Activated CD8-positive, alpha-beta memory T cell treated with anti-CD3 and anti-CD28 coated beads, Interleukin-2, amount 50 U/mL, for 24 hours (primary cell): ENCODE measurements at regions not wholly inside any gene's neighbourhood (a gene's known extent, or its start where the extent isn't known, plus 50 kb on each side); places are given as distances from the start of the nearest gene placed in this dataset.
A peak's percentile ranks its signal among the peaks of the same experiment; 100 is the strongest.

Experiments used
- DNase-seq: peaks from one replicate; pipeline ENCODE4 v3.0.0-alpha.2; 2020; ENCODE audit errors: extremely low read depth

DNA sequence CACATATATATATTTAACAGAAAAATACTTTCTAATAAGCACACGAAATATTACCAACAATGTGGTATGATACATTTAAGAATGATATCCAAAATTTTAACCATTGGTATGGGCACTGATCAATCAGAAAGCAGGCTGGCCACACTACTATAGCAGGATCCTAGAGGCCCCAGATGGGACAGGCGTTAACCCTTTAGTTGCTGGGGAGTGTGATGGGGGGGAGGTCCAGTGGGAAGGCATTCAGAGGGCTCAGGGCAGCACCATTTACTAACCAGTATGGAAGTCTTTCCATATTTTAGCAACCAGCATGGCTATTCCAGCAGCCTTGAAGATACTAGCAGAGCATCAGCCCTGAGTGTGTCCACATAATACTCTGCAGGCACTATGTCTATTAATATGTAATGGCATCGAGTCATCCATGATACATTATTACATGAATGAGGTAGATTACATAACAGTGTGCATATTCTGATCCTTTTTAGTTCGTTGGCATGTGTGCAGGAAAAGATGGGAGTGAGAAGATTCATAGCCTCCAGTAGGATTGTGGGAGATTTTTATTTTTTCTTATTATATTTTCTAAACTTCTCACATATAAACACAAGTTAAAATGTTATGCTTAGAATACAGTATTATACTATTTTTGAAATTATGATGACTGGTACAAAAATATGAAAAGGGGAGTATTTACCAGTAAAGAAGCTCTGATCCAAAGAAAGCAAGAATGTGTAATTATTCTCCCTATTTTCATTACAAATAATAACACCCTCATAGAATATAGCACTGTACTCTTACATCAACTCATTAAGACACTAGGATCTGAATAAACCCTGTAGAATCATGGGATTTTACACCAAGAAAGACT is 78.9 kb downstream of the FAM217A start:
- no peak for DNase-seq

DNA sequence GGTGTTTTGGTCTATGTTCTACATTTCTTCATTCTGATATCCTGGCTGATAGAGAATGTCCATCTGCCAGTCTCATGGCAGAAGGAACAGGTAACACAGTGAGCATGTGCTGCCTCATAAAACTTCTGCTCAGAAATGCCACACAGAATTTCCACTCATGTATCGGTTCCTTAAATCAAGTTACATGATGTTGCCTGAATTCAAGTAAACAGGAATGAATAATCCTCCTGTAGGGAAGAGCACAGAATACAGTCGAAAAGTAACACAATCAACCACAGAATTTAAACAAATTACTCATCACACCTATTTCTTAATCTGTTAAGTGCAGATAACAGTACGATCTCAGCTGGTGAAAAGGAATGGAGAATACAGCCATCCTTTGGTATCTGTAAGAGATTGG is 74.7 kb downstream of the FAM217A start:
- no peak for DNase-seq

DNA sequence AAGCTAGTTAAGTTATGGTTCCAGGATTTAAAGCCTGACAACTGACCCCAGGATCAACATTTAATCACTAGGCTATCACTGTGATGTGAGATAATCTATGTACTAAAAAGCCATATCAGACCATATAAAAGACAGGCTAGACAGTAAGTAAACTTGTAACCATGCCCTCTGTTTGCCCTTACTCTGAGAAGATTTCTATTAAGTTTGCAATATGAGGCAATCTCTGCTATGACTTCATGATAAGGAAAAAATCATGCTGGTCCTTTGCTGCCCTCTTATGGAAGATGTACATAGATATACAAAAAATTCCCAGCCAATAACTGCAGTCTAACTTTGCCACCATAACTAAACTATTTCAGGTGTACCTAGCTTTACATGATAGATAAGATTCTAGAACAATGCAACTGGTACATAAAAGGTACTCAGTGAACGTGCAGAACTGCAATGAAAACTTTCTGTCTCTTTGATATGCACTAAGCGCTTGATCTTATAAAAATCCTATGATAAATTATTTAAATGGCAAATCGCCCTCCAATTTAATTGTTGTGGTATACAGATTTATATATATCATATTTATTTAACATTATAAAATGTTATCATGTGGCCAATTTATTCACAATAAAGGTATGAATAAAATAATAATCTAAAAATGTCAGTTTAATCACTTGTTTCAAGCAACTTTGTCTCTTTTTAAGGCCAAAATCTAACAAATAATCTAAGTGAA is 70.5 kb downstream of the FAM217A start:
- no peak for DNase-seq

DNA sequence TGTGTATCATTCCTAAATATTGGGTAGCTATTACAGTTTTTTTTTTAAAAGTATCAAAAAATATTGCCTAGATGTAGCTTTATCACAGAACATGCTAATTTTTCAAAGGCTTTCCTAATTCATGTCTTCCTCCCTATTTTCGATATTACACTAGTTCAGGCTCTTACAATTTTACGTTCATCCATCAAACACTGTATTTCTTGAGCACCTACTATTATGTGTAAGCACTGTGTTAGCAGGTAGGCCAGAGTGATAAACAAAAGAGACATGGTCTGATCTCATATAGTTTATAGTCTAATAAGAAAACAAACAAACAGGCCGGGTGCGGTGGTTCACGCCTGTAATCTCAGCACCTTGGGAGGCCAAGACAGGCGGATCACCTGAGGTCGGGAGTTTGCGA is 69.5 kb downstream of the FAM217A start:
- no peak for DNase-seq

DNA sequence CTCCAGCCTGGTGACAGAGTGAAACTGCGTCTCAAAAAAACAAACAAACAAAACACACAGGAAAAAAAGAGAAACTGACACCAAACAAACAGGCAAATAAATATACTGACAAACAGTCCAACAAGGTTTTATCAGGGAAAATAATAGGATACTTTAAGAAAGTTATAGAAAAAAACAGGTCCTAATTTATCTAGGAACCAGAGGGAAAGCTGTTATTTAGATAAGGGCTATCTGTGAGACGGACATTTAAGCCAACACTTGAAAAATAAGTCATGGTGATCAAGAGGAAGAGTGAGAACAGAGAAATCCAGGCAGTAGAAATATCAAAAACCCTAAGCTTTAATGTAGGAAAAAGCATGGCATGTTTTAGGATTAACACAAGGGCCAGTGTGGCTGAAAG is 68.9 kb downstream of the FAM217A start:
- no peak for DNase-seq

DNA sequence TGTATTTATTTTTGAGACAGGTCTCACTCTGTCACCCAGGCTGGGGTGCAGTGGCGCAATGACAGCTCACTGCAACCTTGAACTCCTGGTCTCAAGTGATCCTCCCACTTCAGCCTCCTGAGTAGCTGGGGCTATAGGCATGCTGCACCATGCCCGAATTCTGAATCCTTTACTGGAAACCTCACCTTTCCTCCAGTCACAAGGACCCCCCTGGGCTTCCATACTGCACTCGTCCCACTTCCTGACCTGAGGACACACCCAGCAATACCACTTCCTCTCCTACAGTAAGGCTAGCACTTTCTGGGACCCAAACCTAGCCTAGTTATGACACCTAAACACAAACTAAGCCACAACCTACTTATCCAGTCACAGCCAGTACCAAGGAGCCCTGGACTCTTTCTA is 68.2 kb downstream of the FAM217A start:
- no peak for DNase-seq

DNA sequence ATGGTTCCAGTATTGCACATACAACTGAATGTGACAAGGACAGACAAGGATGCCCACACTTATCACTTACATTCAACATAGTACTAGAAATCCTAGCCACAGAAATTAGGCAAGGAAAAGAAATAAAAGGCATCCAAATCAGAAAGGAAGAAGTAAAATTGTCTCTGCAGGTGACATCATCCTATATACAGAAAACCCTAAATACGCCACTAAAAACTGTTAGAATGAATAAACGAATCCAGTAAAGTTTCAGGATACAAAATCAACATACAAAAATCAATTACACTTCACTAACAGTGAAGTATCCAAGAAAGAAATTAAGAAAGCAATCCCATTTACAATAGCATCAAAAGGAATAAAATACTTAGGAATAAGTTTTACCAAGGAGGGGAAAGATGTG is 66.1 kb downstream of the FAM217A start:
- no peak for DNase-seq

DNA sequence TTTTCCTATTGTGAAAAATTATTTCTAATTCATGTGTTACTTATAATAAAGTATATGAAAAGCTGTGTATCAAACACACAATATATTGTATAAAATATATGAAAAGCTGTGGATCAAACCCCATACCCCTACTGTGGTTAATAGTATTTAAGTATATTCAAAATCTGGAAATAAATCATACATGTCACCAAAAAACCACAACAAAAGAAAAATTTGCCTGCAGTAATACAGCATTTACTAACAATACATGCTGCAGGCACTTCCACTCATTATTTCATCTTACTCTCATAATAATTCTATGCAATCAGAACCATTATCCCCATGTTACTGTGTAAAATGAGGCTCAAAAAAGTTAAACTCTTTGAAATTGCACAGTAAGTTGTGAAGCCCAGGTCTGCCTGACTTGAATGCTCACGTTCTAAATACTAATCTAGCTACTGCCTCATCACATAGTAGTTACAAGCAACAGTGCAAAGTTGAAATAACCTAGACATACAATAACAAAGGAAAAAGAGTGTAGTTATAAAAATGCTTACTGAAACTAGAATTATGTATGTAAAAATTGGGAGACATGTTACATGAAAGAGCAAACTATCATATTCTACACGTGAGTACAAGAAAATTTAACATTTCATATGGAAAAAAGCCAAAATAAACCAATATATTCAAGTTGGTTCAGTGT is 61.7 kb downstream of the FAM217A start:
- no peak for DNase-seq

DNA sequence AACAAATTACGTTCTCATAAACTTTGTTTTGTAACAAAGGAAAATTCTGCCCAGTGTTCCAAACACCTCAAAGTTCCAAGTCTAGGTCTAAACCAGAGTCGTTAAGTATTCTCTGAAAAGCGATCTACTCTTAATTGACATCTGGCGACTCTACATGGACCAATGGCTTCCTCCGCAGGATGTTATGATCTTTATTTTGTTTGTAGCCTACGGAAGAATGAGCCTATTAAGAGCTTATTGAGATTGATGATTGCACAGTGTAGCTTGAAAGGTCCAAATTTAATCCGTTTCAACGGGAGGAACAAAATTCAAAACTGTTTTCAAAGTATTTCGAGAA is 61.1 kb downstream of the FAM217A start:
- no peak for DNase-seq

DNA sequence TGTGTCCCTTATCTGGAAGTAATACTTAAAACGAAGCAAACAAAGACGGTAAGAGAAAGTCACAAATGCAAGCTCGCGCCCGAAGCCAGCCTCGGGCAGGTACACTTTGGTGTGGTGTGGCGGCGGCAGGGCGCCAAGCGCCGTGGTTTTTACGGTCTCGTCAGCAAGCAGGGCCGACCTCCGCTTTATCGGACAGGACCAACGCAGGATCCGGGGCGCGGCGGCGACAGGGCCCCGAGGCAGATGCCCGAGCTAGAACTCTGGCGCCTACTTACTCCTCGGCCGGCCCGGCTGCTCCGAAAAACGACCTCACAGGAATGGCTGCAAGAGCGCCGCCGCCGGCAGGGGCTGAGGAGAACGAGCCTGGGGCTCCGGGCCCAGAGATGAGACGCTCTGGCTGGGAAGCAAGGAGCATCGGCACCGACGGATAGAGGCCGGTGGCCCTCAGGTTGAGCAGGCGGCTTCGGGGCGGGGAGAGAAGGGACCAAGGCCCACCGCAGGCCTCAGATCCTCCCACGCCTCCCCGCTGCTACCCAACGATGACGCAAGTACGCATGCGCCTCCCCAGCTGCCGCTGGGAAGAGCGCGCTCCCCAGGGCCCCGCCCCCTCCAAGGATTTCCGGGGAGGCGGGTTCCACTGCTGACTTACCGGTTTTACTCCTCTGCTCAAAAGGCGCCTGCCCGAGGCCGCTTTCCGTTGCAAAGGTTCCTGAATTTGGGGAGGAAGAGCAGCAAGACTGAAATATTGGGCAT is 60.6 kb downstream of the FAM217A start:
- peak; percentile 93 for DNase-seq
